CD14-positive monocyte (primary cell): ENCODE measurements at regions not wholly inside any gene's neighbourhood (a gene's known extent, or its start where the extent isn't known, plus 50 kb on each side); places are given as distances from the start of the nearest gene placed in this dataset.

Experiments
- DNase-seq, 3 donors: peaks; one replicate each; pipeline ENCODE4 v3.0.0-alpha.2; 2011 to 2022
- H2AFZ ChIP-seq: 2 replicates; pipeline ENCODE4 v1.6.0; 2012; ENCODE audit warnings: mild to moderate bottlenecking, low read depth, low read length, inconsistent platforms; ENCODE audit not compliant: insufficient read depth, poor library complexity, severe bottlenecking
- H3K27ac ChIP-seq, 2 donors: 1 replicate in 1 of 2; 2 replicates in 1 of 2; pipeline ENCODE4 v1.5.1; 2012 to 2013; ENCODE audit warnings: low read length in 2 of 2, control low read depth in 1 of 2, inconsistent platforms in 1 of 2, low read depth in 1 of 2, mild to moderate bottlenecking in 1 of 2
- H3K27me3 ChIP-seq, 2 donors: one replicate each; pipeline versions ENCODE4 v1.6.0 to v1.6.1; 2011 to 2013; ENCODE audit warnings: low read length in 2 of 2; ENCODE audit not compliant: control insufficient read depth in 2 of 2, insufficient read depth in 2 of 2
- H3K36me3 ChIP-seq, 2 donors: replicated peaks in 1 of 2; 1 replicate in 1 of 2; 2 replicates in 1 of 2; pipeline versions ENCODE4 v1.5.1 to v1.6.1; 2012 to 2013; ENCODE audit warnings: low read length in 2 of 2, control low read depth in 1 of 2, inconsistent platforms in 1 of 2, mild to moderate bottlenecking in 1 of 2; ENCODE audit not compliant: insufficient read depth in 2 of 2, control insufficient read depth in 1 of 2
- H3K4me1 ChIP-seq, 2 donors: 1 replicate in 1 of 2; 2 replicates in 1 of 2; pipeline versions ENCODE4 v1.5.1 to v1.6.1; 2012 to 2013; ENCODE audit warnings: low read length in 2 of 2, control low read depth in 1 of 2, inconsistent platforms in 1 of 2, mild to moderate bottlenecking in 1 of 2, moderate library complexity in 1 of 2; ENCODE audit not compliant: insufficient read depth in 2 of 2, control insufficient read depth in 1 of 2
- H3K4me2 ChIP-seq: replicated peaks from 2 replicates; pipeline ENCODE3; 2012; ENCODE audit warnings: low read length, moderate library complexity, mild to moderate bottlenecking; ENCODE audit not compliant: poor library complexity, severe bottlenecking; ENCODE audit errors: extremely low read depth
- H3K4me3 ChIP-seq, 3 experiments: fragments of 200-600 bp in 1 of 3; sonication (generic) in 1 of 3; replicated peaks in 1 of 3; 1 replicate in 2 of 3; 2 replicates in 1 of 3; pipeline ENCODE4 v1.5.1; 2011 to 2013; ENCODE audit warnings: low read length in 3 of 3, mild to moderate bottlenecking in 3 of 3, control low read depth in 2 of 3, low read depth in 2 of 3, inconsistent platforms in 1 of 3, moderate library complexity in 1 of 3
- H3K79me2 ChIP-seq: 2 replicates; pipeline ENCODE4 v1.6.0; 2012; ENCODE audit warnings: mild to moderate bottlenecking, control low read depth, inconsistent platforms, low read length, moderate library complexity; ENCODE audit not compliant: insufficient read depth
- H3K9ac ChIP-seq: 2 replicates; pipeline ENCODE4 v1.6.0; 2017; ENCODE audit warnings: low read length, mild to moderate bottlenecking; ENCODE audit not compliant: insufficient read depth, poor library complexity, severe bottlenecking
- H3K9me3 ChIP-seq, 2 donors: replicated peaks in 1 of 2; 1 replicate in 1 of 2; 2 replicates in 1 of 2; pipeline versions ENCODE4 v1.5.1 to v1.6.1; 2012 to 2013; ENCODE audit warnings: low read length in 2 of 2, control low read depth in 1 of 2; ENCODE audit not compliant: control insufficient read depth in 1 of 2, insufficient read depth in 1 of 2
- H4K20me1 ChIP-seq: 2 replicates; pipeline ENCODE4 v1.6.0; 2012; ENCODE audit warnings: mild to moderate bottlenecking, low read length, control low read depth, moderate library complexity; ENCODE audit not compliant: insufficient read depth
- H3K27ac Mint-ChIP-seq, 7 donors: one replicate each; pipeline ENCODE4 v1.8.0; 2020; ENCODE audit warnings: mild to moderate bottlenecking in 7 of 7, mixed read lengths in 7 of 7, moderate library complexity in 6 of 7, inconsistent platforms in 2 of 7
- H3K27me3 Mint-ChIP-seq, 3 donors: one replicate each; pipeline ENCODE4 v1.8.0; 2021 to 2022; ENCODE audit warnings: low read depth in 3 of 3, mild to moderate bottlenecking in 3 of 3, mixed read lengths in 3 of 3, moderate library complexity in 3 of 3, inconsistent platforms in 1 of 3
- H3K36me3 Mint-ChIP-seq, 2 donors: one replicate each; pipeline ENCODE4 v1.8.0; 2020; ENCODE audit warnings: mixed read lengths in 2 of 2, inconsistent platforms in 1 of 2, mild to moderate bottlenecking in 1 of 2
- H3K4me1 Mint-ChIP-seq: one replicate; pipeline ENCODE4 v1.8.0; 2020; ENCODE audit warnings: mild to moderate bottlenecking, mixed read lengths
- H3K4me3 Mint-ChIP-seq, 2 donors: one replicate each; pipeline ENCODE4 v1.8.0; 2020; ENCODE audit warnings: mild to moderate bottlenecking in 2 of 2, mixed read lengths in 2 of 2, moderate library complexity in 1 of 2
- H3K9me3 Mint-ChIP-seq, 7 donors: one replicate each; pipeline ENCODE4 v1.8.0; 2020 to 2022; ENCODE audit warnings: mixed read lengths in 7 of 7, mild to moderate bottlenecking in 6 of 7, moderate library complexity in 6 of 7, inconsistent platforms in 2 of 7
- whole genome bisulfite sequencing: methylation state at CpG from one replicate; pipeline ENCODE4 v1.1.5; 2013; ENCODE audit warnings: missing lambda C conversion rate; ENCODE audit not compliant: insufficient coverage; 5-methylcytosine and 5-hydroxymethylcytosine counted together
- intact Hi-C, 2 donors: fragments of 100-400 bp; cut with micrococcal nuclease; formaldehyde crosslinking; loops; one replicate each; pipeline versions ENCODE4 v1.15.0 to v1.15.1; 2023
- TF ChIP-seq, protein P1 (sequence below): fragments of 200-600 bp; IDR thresholded peaks from one replicate; pipeline ENCODE4 v1.8.0; 2022; ENCODE audit warnings: antibody characterized with exemption, mild to moderate bottlenecking

DNA sequence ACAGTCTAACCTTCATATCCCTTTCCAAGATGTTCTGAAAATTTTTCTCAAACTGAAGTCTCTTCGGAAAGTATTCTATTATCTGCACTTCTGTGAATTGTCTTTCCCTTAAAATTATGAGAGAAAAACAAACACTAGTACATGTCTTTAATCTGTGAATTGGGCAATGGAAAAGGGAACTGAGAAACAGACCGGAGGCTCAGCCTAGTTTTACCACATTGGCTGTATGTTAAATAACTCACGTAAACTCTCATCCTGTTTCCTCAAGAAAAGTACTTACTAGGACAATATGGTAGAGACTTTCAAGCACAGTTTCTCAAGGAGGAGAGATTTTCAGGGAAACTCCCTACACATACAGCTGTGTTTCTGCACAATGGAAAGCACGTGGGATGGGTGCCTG is 982.2 kb upstream of the SEMA6D start:
- Mint-ChIP-seq H3K27ac (no peak overlapping the region), H3K4me1 (no peaks in the 10 kb centered on the region), H3K36me3 (no peaks in the 10 kb centered on the region), H3K4me3 (no peak overlapping the region), H3K9me3 (peaks cover 0 to 8% (median 3%) of the 10 kb centered on the region in 7 donors), H3K27me3 (no peaks in the 10 kb centered on the region)
- H3K4me3 ChIP-seq, result no peak overlapping the region
- H3K36me3 ChIP-seq, result no peaks in the 10 kb centered on the region
- H3K79me2 ChIP-seq, result no peaks in the 10 kb centered on the region
- no peak overlapping the region for H3K4me2 ChIP-seq
- TF ChIP-seq, protein P1, sequence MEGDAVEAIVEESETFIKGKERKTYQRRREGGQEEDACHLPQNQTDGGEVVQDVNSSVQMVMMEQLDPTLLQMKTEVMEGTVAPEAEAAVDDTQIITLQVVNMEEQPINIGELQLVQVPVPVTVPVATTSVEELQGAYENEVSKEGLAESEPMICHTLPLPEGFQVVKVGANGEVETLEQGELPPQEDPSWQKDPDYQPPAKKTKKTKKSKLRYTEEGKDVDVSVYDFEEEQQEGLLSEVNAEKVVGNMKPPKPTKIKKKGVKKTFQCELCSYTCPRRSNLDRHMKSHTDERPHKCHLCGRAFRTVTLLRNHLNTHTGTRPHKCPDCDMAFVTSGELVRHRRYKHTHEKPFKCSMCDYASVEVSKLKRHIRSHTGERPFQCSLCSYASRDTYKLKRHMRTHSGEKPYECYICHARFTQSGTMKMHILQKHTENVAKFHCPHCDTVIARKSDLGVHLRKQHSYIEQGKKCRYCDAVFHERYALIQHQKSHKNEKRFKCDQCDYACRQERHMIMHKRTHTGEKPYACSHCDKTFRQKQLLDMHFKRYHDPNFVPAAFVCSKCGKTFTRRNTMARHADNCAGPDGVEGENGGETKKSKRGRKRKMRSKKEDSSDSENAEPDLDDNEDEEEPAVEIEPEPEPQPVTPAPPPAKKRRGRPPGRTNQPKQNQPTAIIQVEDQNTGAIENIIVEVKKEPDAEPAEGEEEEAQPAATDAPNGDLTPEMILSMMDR, result no peak
- no peak overlapping the region for H3K27ac ChIP-seq
- WGBS, result no CpG with 5 or more reads among the region's 4 CpGs
- H3K9ac ChIP-seq, result no peak overlapping the region
- no peaks in the 10 kb centered on the region for H3K27me3 ChIP-seq
- no peak overlapping the region for H2AFZ ChIP-seq
- H3K9me3 ChIP-seq, result no peaks in the 10 kb centered on the region
- H4K20me1 ChIP-seq, result no peaks in the 10 kb centered on the region
- no peaks in the 10 kb centered on the region for H3K4me1 ChIP-seq
- intact Hi-C loops, result no loop called here
- DNase-seq, result no peak

DNA sequence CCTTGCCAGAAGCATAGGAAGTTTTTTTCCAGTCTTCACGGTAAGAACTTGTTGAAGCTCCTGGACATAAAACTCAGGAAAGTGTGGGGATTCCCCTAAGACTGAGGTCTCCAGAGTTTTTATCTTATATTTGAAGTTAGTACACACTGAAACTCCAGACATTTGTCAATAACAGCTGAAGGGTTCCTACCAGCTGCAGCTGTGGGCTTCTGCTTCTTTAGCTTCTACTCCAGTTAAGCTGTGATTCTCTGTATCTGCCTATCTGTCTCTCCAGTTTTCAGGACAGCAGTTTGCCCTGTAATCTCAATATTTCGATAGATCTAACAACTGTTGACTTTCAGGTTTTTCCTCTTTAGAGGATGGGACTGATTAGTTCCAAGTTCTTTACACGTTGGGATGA is 966.0 kb upstream of the SEMA6D start:
- no peak overlapping the region for H2AFZ ChIP-seq
- Mint-ChIP-seq H3K4me3 (no peak overlapping the region), H3K4me1 (no peaks in the 10 kb centered on the region), H3K27me3 (no peaks in the 10 kb centered on the region), H3K36me3 (no peaks in the 10 kb centered on the region), H3K27ac (no peak overlapping the region), H3K9me3 (peaks cover 2 to 11% (median 8%) of the 10 kb centered on the region in 7 donors)
- no peak overlapping the region for H3K4me3 ChIP-seq
- peaks cover 8 to 12% of the 10 kb centered on the region in 2 donors for H3K9me3 ChIP-seq
- DNase-seq, result no peak
- no CpG with 5 or more reads among the region's 3 CpGs for WGBS
- H4K20me1 ChIP-seq, result no peaks in the 10 kb centered on the region
- no peaks in the 10 kb centered on the region for H3K27me3 ChIP-seq
- H3K9ac ChIP-seq, result no peak overlapping the region
- no peak overlapping the region for H3K4me2 ChIP-seq
- H3K4me1 ChIP-seq, result no peaks in the 10 kb centered on the region
- no peaks in the 10 kb centered on the region for H3K36me3 ChIP-seq
- TF ChIP-seq, protein P1, result no peak
- H3K79me2 ChIP-seq, result no peaks in the 10 kb centered on the region
- intact Hi-C loops, result loop anchor here in 1 of 2 donors (10.0 kb wide), 1 partner anchor 63 kb away; no protein-coding TSS in a partner anchor
- no peak overlapping the region for H3K27ac ChIP-seq
